ENCODE measurements at regions not wholly inside any gene's neighbourhood (a gene's known extent, or its start where the extent isn't known, plus 50 kb on each side); places are given as distances from the start of the nearest gene placed in this dataset.

DNA sequence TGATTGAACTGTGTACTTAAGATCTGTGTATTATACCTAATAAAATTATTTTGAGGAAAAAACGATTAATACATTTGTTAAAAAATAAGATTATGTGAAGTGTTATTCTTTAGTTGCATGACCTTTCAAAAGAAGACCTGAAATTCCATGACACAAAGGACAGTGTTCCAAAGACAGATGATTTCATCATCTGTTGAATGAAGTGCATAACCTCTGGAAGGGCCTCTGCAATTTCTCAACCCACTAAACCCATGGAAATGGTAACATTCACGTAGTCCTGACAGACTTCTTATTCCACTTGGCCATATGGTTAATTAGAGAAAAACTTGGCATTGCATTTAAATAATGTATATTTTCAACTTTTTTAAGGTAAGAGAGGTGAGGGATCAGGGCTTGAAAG lies 167.2 kb upstream of the CTNND2 start:
- H3K4me1 Mint-ChIP-seq, result no peaks in the 10 kb centered on the region
- TF ChIP-seq CTCF (IDR thresholded peaks at IDR 0.05; ENCODE audit: unreplicated experiment in 3 of 3), result no peak
- H3K4me3 Mint-ChIP-seq, result no peak overlapping the region
- no peaks in the 10 kb centered on the region for H3K36me3 Mint-ChIP-seq (ENCODE audit: low read depth)
- no peaks in the 10 kb centered on the region for H3K27me3 Mint-ChIP-seq (ENCODE audit: low read depth)
- H3K27ac Mint-ChIP-seq, result no peak overlapping the region
- H3K9me3 Mint-ChIP-seq, result no peaks in the 10 kb centered on the region

- peak; percentile 65 to 86 (median 70) for TF ChIP-seq CTCF (IDR thresholded peaks at IDR 0.05; ENCODE audit: unreplicated experiment in 3 of 3)
- no peak overlapping the region for H3K4me3 Mint-ChIP-seq
- no peak overlapping the region for H3K27ac Mint-ChIP-seq
- H3K27me3 Mint-ChIP-seq (ENCODE audit: low read depth), result no peaks in the 10 kb centered on the region
- no peaks in the 10 kb centered on the region for H3K4me1 Mint-ChIP-seq
- H3K36me3 Mint-ChIP-seq (ENCODE audit: low read depth), result no peaks in the 10 kb centered on the region
- no peaks in the 10 kb centered on the region for H3K9me3 Mint-ChIP-seq
These were observed 119.5 kb upstream of the CTNND2 start for GRCh38 chr5:12023614-12024241.

DNA sequence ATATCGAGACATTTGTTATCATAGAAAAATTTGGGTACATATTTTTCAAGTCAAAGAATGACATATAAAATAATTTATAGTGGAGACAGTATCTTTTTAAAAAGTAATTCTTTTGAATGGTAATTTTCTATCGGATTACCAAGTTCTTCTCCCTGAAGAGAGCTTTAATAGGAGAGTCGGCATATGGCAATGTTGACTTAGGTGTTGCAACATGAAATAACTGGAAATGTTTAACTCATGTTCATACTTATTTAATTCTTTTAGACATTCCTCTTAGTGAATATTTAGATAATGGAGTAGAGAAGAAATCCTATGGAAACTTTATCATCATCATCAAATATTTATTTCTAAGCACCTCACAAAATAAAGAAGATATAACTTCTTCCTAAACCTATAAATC lies 118.2 kb upstream of the CTNND2 start:
- TF ChIP-seq CTCF (IDR thresholded peaks at IDR 0.05; ENCODE audit: unreplicated experiment in 3 of 3), result no peak
- Mint-ChIP-seq H3K4me1 (no peaks in the 10 kb centered on the region), H3K4me3 (no peak overlapping the region), H3K36me3 (ENCODE audit: low read depth) (no peaks in the 10 kb centered on the region), H3K27me3 (ENCODE audit: low read depth) (no peaks in the 10 kb centered on the region), H3K9me3 (no peaks in the 10 kb centered on the region), H3K27ac (no peak overlapping the region)

- Mint-ChIP-seq H3K27ac (no peak overlapping the region), H3K4me1 (peaks cover 6% of the 10 kb centered on the region), H3K9me3 (no peaks in the 10 kb centered on the region), H3K27me3 (ENCODE audit: low read depth) (no peaks in the 10 kb centered on the region), H3K36me3 (ENCODE audit: low read depth) (no peaks in the 10 kb centered on the region), H3K4me3 (no peak overlapping the region)
- no peak for TF ChIP-seq CTCF (IDR thresholded peaks at IDR 0.05; ENCODE audit: unreplicated experiment in 3 of 3)
These were observed 115.1 kb upstream of the CTNND2 start for GRCh38 chr5:12019306-12019705.

- H3K4me3 Mint-ChIP-seq, result no peak overlapping the region
- peaks cover 6% of the 10 kb centered on the region for H3K4me1 Mint-ChIP-seq
- H3K27ac Mint-ChIP-seq, result no peak overlapping the region
- H3K27me3 Mint-ChIP-seq (ENCODE audit: low read depth), result no peaks in the 10 kb centered on the region
- H3K36me3 Mint-ChIP-seq (ENCODE audit: low read depth), result no peaks in the 10 kb centered on the region
- no peak for TF ChIP-seq CTCF (IDR thresholded peaks at IDR 0.05; ENCODE audit: unreplicated experiment in 3 of 3)
- no peaks in the 10 kb centered on the region for H3K9me3 Mint-ChIP-seq
These were observed 112.8 kb upstream of the CTNND2 start for GRCh38 chr5:12017007-12017406.

DNA sequence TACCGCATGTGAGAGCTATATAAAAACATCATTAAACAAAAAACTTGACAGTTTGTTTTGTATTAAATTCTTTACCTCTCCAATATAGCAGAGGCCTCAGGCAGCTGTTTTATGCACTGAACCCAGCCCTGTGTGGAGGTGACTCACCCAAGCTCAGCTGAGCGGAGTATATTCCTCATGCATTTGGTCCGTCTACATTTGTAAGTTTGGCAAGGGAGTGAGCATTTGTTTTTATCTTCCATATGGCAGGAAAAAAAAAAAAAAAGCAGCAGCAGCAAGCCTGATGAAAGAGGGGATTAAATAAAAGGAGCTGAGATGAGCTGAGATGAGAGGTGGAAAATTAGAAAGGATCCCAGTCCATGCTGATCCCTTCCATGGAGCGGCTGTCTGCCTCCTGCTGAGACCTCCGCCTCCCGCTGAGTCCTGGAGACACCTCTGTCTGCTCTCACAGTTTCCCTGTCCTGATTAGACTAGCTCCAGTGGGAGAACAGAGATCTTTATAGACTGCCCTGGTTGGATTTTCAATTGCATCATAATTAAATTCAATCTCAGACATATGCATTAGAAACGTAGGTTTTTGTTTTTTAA lies 112.0 kb upstream of the CTNND2 start:
- Mint-ChIP-seq H3K36me3 (ENCODE audit: low read depth) (no peaks in the 10 kb centered on the region), H3K27me3 (ENCODE audit: low read depth) (no peaks in the 10 kb centered on the region), H3K4me3 (no peak overlapping the region), H3K27ac (no peak overlapping the region), H3K9me3 (no peaks in the 10 kb centered on the region), H3K4me1 (peaks cover 6% of the 10 kb centered on the region)
- TF ChIP-seq CTCF (IDR thresholded peaks at IDR 0.05; ENCODE audit: unreplicated experiment in 3 of 3), result no peak

Measured in nephron (organoid).